Esophagus squamous epithelium (tissue), 4 donors: ENCODE measurements at regions not wholly inside any gene's neighbourhood (a gene's known extent, or its start where the extent isn't known, plus 50 kb on each side); places are given as distances from the start of the nearest gene placed in this dataset.

Experiments used
- POLR2A ChIP-seq, 4 donors: fragments of 450-650 bp; IDR thresholded peaks; one replicate each; pipeline ENCODE4 v1.6.1; 2017; ENCODE audit warnings: antibody characterized with exemption in 4 of 4, mild to moderate bottlenecking in 4 of 4, moderate library complexity in 3 of 4
- TF ChIP-seq, protein P1 (sequence below), 6 experiments: fragments of 450-650 bp in 4 of 6; fragments of 200-600 bp in 2 of 6; sonication (generic) in 2 of 6; IDR thresholded peaks; one replicate each; pipeline ENCODE4 v1.5.1; 2016 to 2019; ENCODE audit warnings: antibody characterized with exemption in 6 of 6, mild to moderate bottlenecking in 4 of 6, moderate library complexity in 4 of 6

GRCh38 chrX:43526878-43527277 lies 129.2 kb upstream of the MAOA start:
- no peak for TF ChIP-seq POLR2A (IDR thresholded peaks at IDR 0.05)
- TF ChIP-seq, protein P1, sequence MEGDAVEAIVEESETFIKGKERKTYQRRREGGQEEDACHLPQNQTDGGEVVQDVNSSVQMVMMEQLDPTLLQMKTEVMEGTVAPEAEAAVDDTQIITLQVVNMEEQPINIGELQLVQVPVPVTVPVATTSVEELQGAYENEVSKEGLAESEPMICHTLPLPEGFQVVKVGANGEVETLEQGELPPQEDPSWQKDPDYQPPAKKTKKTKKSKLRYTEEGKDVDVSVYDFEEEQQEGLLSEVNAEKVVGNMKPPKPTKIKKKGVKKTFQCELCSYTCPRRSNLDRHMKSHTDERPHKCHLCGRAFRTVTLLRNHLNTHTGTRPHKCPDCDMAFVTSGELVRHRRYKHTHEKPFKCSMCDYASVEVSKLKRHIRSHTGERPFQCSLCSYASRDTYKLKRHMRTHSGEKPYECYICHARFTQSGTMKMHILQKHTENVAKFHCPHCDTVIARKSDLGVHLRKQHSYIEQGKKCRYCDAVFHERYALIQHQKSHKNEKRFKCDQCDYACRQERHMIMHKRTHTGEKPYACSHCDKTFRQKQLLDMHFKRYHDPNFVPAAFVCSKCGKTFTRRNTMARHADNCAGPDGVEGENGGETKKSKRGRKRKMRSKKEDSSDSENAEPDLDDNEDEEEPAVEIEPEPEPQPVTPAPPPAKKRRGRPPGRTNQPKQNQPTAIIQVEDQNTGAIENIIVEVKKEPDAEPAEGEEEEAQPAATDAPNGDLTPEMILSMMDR (IDR thresholded peaks at IDR 0.05), result no peak
